ENCODE measurements at regions not wholly inside any gene's neighbourhood (a gene's known extent, or its start where the extent isn't known, plus 50 kb on each side); places are given as distances from the start of the nearest gene placed in this dataset.

GRCh38 chr14:51436630-51437029 lies 196.6 kb downstream of the TMX1 start:
- H3K27ac ChIP-seq (ENCODE audit: low read length) = no peak overlapping the region
- H3K4me3 ChIP-seq (ENCODE audit: low read length) = no peak overlapping the region
- H3K36me3 ChIP-seq (ENCODE audit: insufficient read depth, low read depth, low read length) = no peaks in the 10 kb centered on the region
- H3K9ac ChIP-seq (ENCODE audit: low read depth, low read length) = no peak overlapping the region
- no peaks in the 10 kb centered on the region for H3K9me3 ChIP-seq (ENCODE audit: insufficient read depth, low read depth, low read length)
- H3K27me3 ChIP-seq (ENCODE audit: insufficient read depth, low read length) = peaks cover 6% of the 10 kb centered on the region; the same call in 1 of the 2 replicates
- peaks cover 5% of the 10 kb centered on the region; the same call in 1 of the 2 replicates for H3K4me1 ChIP-seq (ENCODE audit: insufficient read depth, low read length)

GRCh38 chr14:51439896-51440295 lies 199.8 kb downstream of the TMX1 start:
- Histone ChIP-seq H3K4me1 (ENCODE audit: insufficient read depth, low read length) (peaks cover 5% of the 10 kb centered on the region; the same call in 1 of the 2 replicates), H3K27ac (ENCODE audit: low read length) (no peak overlapping the region), H3K9me3 (ENCODE audit: insufficient read depth, low read depth, low read length) (no peaks in the 10 kb centered on the region), H3K36me3 (ENCODE audit: insufficient read depth, low read depth, low read length) (no peaks in the 10 kb centered on the region), H3K9ac (ENCODE audit: low read depth, low read length) (no peak overlapping the region), H3K27me3 (ENCODE audit: insufficient read depth, low read length) (peaks cover 6% of the 10 kb centered on the region; the same call in 1 of the 2 replicates), H3K4me3 (ENCODE audit: low read length) (no peak overlapping the region; the same call in 1 of the 2 replicates)

- H3K27ac ChIP-seq (ENCODE audit: low read length) = no peak overlapping the region
- H3K36me3 ChIP-seq (ENCODE audit: insufficient read depth, low read depth, low read length) = no peaks in the 10 kb centered on the region
- H3K9ac ChIP-seq (ENCODE audit: low read depth, low read length) = no peak overlapping the region
- H3K4me3 ChIP-seq (ENCODE audit: low read length) = no peak overlapping the region
- peaks cover 6% of the 10 kb centered on the region; the same call in 1 of the 2 replicates for H3K27me3 ChIP-seq (ENCODE audit: insufficient read depth, low read length)
- no peaks in the 10 kb centered on the region for H3K9me3 ChIP-seq (ENCODE audit: insufficient read depth, low read depth, low read length)
- H3K4me1 ChIP-seq (ENCODE audit: insufficient read depth, low read length) = peaks cover 5% of the 10 kb centered on the region; the same call in 1 of the 2 replicates
Observed at GRCh38 chr14:51441001-51441400, 201.0 kb downstream of the TMX1 start.

- H3K27me3 ChIP-seq (ENCODE audit: insufficient read depth, low read length) = peaks cover 6% of the 10 kb centered on the region; the same call in 1 of the 2 replicates
- no peaks in the 10 kb centered on the region for H3K36me3 ChIP-seq (ENCODE audit: insufficient read depth, low read depth, low read length)
- no peak overlapping the region for H3K9ac ChIP-seq (ENCODE audit: low read depth, low read length)
- H3K9me3 ChIP-seq (ENCODE audit: insufficient read depth, low read depth, low read length) = no peaks in the 10 kb centered on the region
- peaks cover 5% of the 10 kb centered on the region; the same call in 1 of the 2 replicates for H3K4me1 ChIP-seq (ENCODE audit: insufficient read depth, low read length)
- H3K27ac ChIP-seq (ENCODE audit: low read length) = no peak overlapping the region
- H3K4me3 ChIP-seq (ENCODE audit: low read length) = no peak overlapping the region
Observed at GRCh38 chr14:51442513-51443175, 202.6 kb downstream of the TMX1 start.

- H3K9ac ChIP-seq (ENCODE audit: low read depth, low read length) = no peak overlapping the region
Observed at GRCh38 chr14:51443195-51444018, 203.4 kb downstream of the TMX1 start.

GRCh38 chr14:51444353-51445000 lies 204.4 kb downstream of the TMX1 start:
- peaks cover 6% of the 10 kb centered on the region; the same call in 1 of the 2 replicates for H3K27me3 ChIP-seq (ENCODE audit: insufficient read depth, low read length)
- no peak overlapping the region for H3K27ac ChIP-seq (ENCODE audit: low read length)
- no peaks in the 10 kb centered on the region for H3K9me3 ChIP-seq (ENCODE audit: insufficient read depth, low read depth, low read length)
- H3K36me3 ChIP-seq (ENCODE audit: insufficient read depth, low read depth, low read length) = no peaks in the 10 kb centered on the region
- H3K9ac ChIP-seq (ENCODE audit: low read depth, low read length) = no peak overlapping the region
- peaks cover 5% of the 10 kb centered on the region; the same call in 1 of the 2 replicates for H3K4me1 ChIP-seq (ENCODE audit: insufficient read depth, low read length)
- no peak overlapping the region for H3K4me3 ChIP-seq (ENCODE audit: low read length)

More at GRCh38 chr14:51443195-51444018, 203.4 kb downstream of the TMX1 start:
- H3K4me1 ChIP-seq (ENCODE audit: insufficient read depth, low read length) = peaks cover 5% of the 10 kb centered on the region; the same call in 1 of the 2 replicates
- no peaks in the 10 kb centered on the region for H3K9me3 ChIP-seq (ENCODE audit: insufficient read depth, low read depth, low read length)
- no peak overlapping the region for H3K4me3 ChIP-seq (ENCODE audit: low read length)
- peaks cover 6% of the 10 kb centered on the region; the same call in 1 of the 2 replicates for H3K27me3 ChIP-seq (ENCODE audit: insufficient read depth, low read length)
- H3K27ac ChIP-seq (ENCODE audit: low read length) = no peak overlapping the region
- no peaks in the 10 kb centered on the region for H3K36me3 ChIP-seq (ENCODE audit: insufficient read depth, low read depth, low read length)

- H3K9ac ChIP-seq (ENCODE audit: low read depth, low read length) = no peak overlapping the region
- no peak overlapping the region for H3K4me3 ChIP-seq (ENCODE audit: low read length)
- H3K27me3 ChIP-seq (ENCODE audit: insufficient read depth, low read length) = peaks cover 6% of the 10 kb centered on the region; the same call in 1 of the 2 replicates
- no peaks in the 10 kb centered on the region for H3K36me3 ChIP-seq (ENCODE audit: insufficient read depth, low read depth, low read length)
- no peak overlapping the region for H3K27ac ChIP-seq (ENCODE audit: low read length)
- peaks cover 1% of the 10 kb centered on the region; the same call in 1 of the 2 replicates for H3K4me1 ChIP-seq (ENCODE audit: insufficient read depth, low read length)
- no peaks in the 10 kb centered on the region for H3K9me3 ChIP-seq (ENCODE audit: insufficient read depth, low read depth, low read length)
Observed at GRCh38 chr14:51445001-51445390, 204.9 kb downstream of the TMX1 start.

GRCh38 chr14:51446771-51447170 lies 204.9 kb upstream of the FRMD6 start:
- H3K27me3 ChIP-seq (ENCODE audit: insufficient read depth, low read length) = no peaks in the 10 kb centered on the region
- H3K4me3 ChIP-seq (ENCODE audit: low read length) = no peak overlapping the region

GRCh38 chr14:51447411-51447810 lies 204.3 kb upstream of the FRMD6 start:
- H3K27me3 ChIP-seq (ENCODE audit: insufficient read depth, low read length) = no peaks in the 10 kb centered on the region
- no peaks in the 10 kb centered on the region for H3K36me3 ChIP-seq (ENCODE audit: insufficient read depth, low read depth, low read length)
- H3K9ac ChIP-seq (ENCODE audit: low read depth, low read length) = no peak overlapping the region
- H3K9me3 ChIP-seq (ENCODE audit: insufficient read depth, low read depth, low read length) = no peaks in the 10 kb centered on the region
- H3K27ac ChIP-seq (ENCODE audit: low read length) = no peak overlapping the region
- no peaks in the 10 kb centered on the region for H3K4me1 ChIP-seq (ENCODE audit: insufficient read depth, low read length)
- no peak overlapping the region for H3K4me3 ChIP-seq (ENCODE audit: low read length)

More at GRCh38 chr14:51446771-51447170, 204.9 kb upstream of the FRMD6 start:
- H3K27ac ChIP-seq (ENCODE audit: low read length) = no peak overlapping the region
- no peaks in the 10 kb centered on the region for H3K36me3 ChIP-seq (ENCODE audit: insufficient read depth, low read depth, low read length)
- H3K9ac ChIP-seq (ENCODE audit: low read depth, low read length) = no peak overlapping the region
- no peaks in the 10 kb centered on the region for H3K4me1 ChIP-seq (ENCODE audit: insufficient read depth, low read length)
- H3K9me3 ChIP-seq (ENCODE audit: insufficient read depth, low read depth, low read length) = no peaks in the 10 kb centered on the region

- H3K27me3 ChIP-seq (ENCODE audit: insufficient read depth, low read length) = no peaks in the 10 kb centered on the region
- H3K4me3 ChIP-seq (ENCODE audit: low read length) = no peak overlapping the region
- no peaks in the 10 kb centered on the region for H3K36me3 ChIP-seq (ENCODE audit: insufficient read depth, low read depth, low read length)
- no peak overlapping the region for H3K27ac ChIP-seq (ENCODE audit: low read length)
- no peaks in the 10 kb centered on the region for H3K9me3 ChIP-seq (ENCODE audit: insufficient read depth, low read depth, low read length)
- no peak overlapping the region for H3K9ac ChIP-seq (ENCODE audit: low read depth, low read length)
- no peaks in the 10 kb centered on the region for H3K4me1 ChIP-seq (ENCODE audit: insufficient read depth, low read length)
Observed at GRCh38 chr14:51448831-51449670, 202.7 kb upstream of the FRMD6 start.

- no peaks in the 10 kb centered on the region for H3K4me1 ChIP-seq (ENCODE audit: insufficient read depth, low read length)
- H3K9ac ChIP-seq (ENCODE audit: low read depth, low read length) = no peak overlapping the region
- no peak overlapping the region for H3K27ac ChIP-seq (ENCODE audit: low read length)
- H3K9me3 ChIP-seq (ENCODE audit: insufficient read depth, low read depth, low read length) = no peaks in the 10 kb centered on the region
- H3K36me3 ChIP-seq (ENCODE audit: insufficient read depth, low read depth, low read length) = no peaks in the 10 kb centered on the region
- no peak overlapping the region for H3K4me3 ChIP-seq (ENCODE audit: low read length)
- H3K27me3 ChIP-seq (ENCODE audit: insufficient read depth, low read length) = no peaks in the 10 kb centered on the region
Observed at GRCh38 chr14:51449681-51450080, 202.0 kb upstream of the FRMD6 start.
